NCI-H510A (cell line): ENCODE measurements at regions not wholly inside any gene's neighbourhood (a gene's known extent, or its start where the extent isn't known, plus 50 kb on each side); places are given as distances from the start of the nearest gene placed in this dataset.
A peak's percentile ranks its signal among the peaks of the same experiment; 100 is the strongest.

Experiments
- DNase-seq: peaks from one replicate; lab custom pipeline; 2025; lab: John Stamatoyannopoulos, UW

- DNase-seq, result no peak
These were observed 230.0 kb upstream of the SRRM4 start for GRCh38 chr12:118751355-118751754.

DNA sequence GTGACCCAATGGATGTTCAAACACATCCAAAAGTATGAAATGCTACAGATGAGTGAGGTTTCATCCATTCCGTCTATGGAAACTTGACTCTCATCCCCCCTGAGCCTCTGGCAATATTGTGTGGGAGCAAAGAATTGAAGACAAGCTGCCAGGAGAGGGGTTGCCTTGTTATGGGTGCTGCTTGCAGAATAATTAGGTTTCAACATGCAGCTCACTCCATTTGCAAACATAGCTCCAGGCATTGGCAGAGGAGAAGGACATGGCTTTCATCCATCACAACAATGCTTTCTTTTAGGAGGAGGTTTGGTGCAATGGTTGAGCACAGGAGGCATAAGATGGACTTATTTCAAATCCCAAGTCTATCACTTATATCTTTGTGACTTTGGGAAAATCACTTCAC lies 220.7 kb upstream of the SRRM4 start:
- DNase-seq, result no peak

DNA sequence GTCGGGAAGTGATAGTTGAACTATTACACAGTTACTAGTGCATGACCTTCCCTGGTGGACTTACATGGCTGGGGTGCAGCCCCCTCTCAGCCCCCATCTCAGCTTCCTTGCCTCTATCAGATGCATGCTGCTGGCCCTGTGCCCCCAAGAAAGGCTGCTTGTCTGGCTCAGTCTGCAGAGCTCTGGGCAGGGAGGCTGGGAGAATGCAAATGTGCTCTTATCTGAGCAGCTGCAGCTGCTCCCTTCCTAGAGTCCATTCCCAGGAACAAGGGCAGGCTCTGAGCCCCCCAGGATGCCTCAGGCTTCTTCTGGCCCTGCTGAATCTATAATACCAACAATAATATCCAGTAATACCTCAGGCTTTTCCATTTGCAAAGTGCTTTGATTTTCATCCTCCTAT lies 218.1 kb upstream of the SRRM4 start:
- DNase-seq, result no peak

DNA sequence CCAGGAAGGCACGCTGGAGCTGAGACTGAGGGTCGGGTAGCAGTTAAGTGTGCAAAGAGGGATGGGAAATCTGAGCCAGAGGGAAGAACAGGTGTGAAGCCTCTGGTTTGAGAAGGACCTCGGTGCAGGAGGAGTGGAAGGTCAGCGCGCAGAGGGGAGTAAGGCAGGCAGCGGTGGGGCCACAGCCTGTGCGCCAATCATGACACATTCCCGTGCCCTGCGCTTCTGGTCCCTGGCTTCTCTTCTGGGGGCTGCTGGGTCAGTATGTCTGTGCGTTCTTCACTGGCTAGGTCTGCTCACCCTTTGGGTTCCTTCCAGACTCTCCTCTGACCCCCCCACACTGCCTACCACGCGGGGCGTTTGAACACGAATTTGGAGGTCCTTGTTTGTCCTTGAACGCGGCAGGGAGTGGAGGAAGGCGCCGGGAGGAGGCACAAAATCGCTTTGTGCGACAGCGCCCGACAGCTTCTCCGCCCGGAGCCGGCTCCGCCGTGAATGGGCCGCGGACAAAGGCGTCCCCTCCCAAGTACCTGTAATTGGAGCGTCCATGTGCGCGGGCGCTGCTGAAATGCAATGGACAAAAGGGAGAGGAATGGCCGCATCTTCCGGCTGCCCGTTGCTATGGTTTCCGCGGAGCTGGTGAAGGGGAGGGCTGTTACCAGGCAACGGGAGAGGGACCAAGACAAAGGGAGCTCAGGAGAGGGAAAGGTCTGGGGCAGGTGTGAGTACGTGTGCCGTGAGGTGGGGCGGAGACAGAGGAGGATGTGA lies 207.2 kb upstream of the SRRM4 start:
- peak; percentile 82 for DNase-seq

- DNase-seq, result no peak
These were observed 203.8 kb upstream of the SRRM4 start for GRCh38 chr12:118777504-118777903.

GRCh38 chr12:118778077-118778476 lies 203.3 kb upstream of the SRRM4 start:
- DNase-seq, result no peak

- DNase-seq, result no peak
These were observed 200.4 kb upstream of the SRRM4 start for GRCh38 chr12:118780939-118781338.

DNA sequence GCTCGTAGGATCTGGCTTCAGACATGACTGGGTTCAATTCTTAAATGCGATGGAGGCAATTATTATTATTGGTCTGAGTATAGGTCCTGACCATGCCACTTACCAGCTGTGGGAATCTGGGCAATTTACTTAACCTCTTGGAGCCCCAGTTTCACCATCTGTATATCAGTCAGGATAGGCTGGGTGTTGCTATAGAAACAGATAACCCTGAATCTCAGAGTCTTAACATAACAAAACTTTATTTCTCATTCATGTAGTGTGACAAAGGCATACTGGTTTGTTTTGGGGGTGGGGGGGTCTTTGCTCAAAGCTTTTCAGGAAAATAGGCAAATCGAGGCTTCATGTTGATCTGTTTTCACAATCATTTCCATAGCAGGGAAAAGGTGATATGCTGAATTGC lies 199.6 kb upstream of the SRRM4 start:
- no peak for DNase-seq

- no peak for DNase-seq
These were observed 197.6 kb upstream of the SRRM4 start for GRCh38 chr12:118783703-118784102.

- no peak for DNase-seq
These were observed 190.8 kb upstream of the SRRM4 start for GRCh38 chr12:118790578-118790977.

GRCh38 chr12:118813778-118814357 lies 167.5 kb upstream of the SRRM4 start:
- no peak for DNase-seq

DNA sequence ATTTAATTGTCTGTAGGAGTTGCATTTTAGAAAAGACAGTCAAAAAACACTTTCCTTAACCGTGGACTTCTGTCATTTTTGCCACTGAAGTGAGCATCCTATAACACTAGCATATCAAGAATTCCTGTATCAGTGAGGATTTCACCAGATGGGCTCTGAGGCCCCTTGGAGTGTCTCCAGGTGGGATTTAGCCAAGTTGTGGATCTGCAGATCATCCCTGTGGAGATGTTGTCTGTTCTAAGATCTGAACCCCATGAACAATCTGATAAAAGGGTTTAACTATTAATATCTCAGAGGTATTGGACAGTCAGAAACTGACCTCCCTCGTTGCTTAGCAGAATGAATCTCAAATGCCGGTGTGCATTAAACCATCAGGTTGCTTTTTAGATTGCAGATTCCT lies 165.0 kb upstream of the SRRM4 start:
- no peak for DNase-seq

DNA sequence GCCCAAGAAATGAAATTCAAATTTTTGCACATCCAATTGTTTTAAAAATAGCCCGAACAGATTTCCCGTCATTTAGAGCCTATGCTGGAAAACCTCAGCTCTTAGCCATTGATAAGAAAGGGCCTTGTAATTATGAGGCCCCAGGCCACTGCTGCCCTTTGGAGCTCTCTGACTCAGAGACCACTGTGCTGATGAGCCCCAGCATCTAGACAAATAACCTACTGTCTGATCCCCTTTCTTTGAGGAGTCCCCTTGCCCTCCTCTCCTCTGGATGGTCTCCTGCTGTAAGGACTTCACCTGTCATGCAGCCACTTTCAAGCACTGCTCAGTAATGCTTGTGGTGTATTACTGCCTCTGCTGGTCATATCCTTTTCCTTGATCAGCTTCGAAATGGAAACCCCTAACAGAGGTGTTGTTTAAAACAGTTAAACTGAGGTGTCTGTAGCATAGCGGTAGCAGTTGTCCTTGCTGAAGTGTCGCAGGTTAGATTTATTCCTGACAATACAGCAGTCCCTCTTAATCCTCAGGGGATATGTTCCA lies 159.9 kb upstream of the SRRM4 start:
- DNase-seq, result no peak

GRCh38 chr12:118822512-118822911 lies 158.8 kb upstream of the SRRM4 start:
- DNase-seq, result no peak

DNA sequence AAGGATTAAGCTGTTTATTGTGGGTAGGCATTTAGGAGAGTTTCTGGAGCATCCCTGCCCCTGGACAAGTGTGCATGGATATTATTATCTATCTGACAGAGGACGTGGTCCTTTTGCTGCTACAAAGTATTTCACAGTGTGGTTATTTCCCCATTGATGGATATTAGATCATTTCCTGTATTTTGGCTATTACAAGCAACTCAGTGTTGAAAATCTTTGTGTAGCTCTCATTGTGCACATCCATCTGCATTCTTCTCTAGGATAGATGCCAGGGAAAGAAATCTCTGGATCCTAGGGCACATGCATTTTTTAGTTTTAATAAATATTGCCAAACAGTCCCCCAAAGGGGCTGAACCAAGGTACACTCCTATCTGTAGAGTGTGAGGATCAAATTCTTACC lies 154.3 kb upstream of the SRRM4 start:
- DNase-seq, result no peak

DNA sequence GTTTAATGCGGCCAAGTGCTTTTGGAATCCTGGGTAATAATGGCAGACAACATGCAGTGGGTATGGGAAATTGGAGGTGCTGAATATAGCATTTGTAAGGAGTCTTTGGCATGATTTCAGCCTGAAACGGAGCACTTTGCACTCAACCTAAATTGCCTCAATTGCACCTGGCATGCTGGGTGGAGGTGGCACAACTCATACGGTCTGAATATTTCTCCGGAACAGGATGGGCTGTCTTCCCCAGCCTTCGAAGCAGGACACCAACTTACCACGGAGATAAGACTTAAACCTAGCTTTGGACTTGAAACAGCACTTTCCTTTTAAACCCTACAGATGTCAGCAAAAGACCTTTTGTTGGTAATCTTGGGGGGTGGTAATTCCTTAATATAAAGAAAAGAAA lies 153.7 kb upstream of the SRRM4 start:
- DNase-seq, result no peak

GRCh38 chr12:118830296-118830695 lies 151.0 kb upstream of the SRRM4 start:
- DNase-seq, result no peak

GRCh38 chr12:118835926-118836325 lies 145.4 kb upstream of the SRRM4 start:
- no peak for DNase-seq

DNA sequence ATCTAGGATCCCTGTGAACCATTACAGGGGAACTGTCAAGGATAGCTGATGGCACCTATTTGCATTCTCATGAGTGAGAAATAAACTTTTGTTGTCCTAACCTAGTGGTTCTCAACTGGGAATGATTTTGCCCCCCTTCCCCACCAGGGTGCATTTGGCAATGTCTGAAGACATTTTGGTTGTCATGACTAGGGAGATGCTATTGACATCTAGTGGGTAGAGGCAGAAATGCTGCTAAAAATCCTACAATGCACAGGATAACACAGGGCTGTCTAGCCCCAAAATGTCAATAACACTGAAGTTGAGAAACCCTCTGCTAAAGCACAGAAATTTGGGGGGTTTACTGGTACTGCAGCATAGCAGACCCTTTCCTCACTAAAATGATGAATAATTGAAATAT lies 140.9 kb upstream of the SRRM4 start:
- DNase-seq, result no peak

- DNase-seq, result no peak
These were observed 140.5 kb upstream of the SRRM4 start for GRCh38 chr12:118840878-118841277.

DNA sequence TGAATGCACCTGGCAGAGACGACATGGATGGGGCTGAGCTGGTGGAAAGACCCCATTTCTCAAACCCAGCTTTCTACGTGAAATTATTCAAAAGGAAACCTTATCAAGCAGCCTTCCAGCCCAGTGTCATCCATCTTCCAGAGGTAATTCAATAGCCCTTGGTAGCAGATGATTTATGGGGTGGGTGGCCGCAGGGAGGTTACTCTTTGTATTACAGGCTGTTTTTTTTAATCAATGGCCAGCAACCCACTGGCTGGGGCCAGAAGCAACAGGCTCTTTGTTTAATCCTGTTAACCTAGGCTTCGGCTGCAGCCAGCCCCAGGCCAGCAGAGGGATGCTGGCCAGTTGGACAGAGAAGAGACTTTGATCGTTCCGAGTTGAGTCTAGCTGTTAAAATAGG lies 139.8 kb upstream of the SRRM4 start:
- no peak for DNase-seq

DNA sequence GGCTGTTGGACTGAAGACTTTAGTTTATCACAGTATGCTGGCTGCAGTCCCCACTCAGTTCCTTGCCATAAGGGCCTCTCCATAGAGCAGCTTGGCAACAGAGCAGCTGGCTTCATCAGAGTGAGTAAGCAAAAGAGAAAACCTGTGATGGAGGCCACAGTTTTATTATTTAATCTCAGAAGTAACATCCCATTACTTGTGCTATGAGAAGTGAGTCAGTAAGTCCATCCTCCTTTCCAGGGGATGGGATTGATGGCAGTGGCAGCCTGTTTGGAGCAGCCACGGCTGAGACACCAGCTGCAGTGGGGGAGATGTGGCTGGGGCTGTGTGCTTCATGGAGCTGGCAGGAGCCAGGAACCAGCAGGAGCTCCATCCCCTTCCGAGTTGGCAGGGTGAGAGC lies 138.5 kb upstream of the SRRM4 start:
- DNase-seq, result no peak

DNA sequence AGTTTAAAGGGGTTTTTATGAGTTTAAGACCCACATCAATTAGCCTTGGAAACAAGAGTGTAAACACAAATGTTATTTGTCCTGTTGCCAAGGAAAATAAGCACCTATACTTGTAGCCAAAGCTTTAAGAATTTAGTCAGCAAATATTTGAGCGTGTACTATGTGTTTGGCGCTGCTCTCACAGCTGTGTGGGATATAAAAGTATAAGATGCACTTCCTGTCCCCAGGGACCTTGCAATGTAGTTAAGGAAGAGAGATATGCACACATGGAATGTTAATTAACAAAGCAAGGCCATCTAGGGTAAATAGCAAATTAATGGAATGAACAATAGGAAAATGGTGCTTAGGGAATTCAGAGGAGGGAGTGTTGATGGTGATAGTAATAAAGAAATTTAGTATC lies 134.9 kb upstream of the SRRM4 start:
- no peak for DNase-seq
